ENCODE measurements at regions not wholly inside any gene's neighbourhood (a gene's known extent, or its start where the extent isn't known, plus 50 kb on each side); places are given as distances from the start of the nearest gene placed in this dataset.
"Not testable (repeated sequence)": the region's sequence is repeated elsewhere in the genome, so short reads cannot be mapped to it uniquely, and the experiment has no call there.

GRCh38 chr20:48490961-48491831 is 336.6 kb downstream of the PREX1 start:
- Histone ChIP-seq H3K36me3 (ENCODE audit: control insufficient read depth, insufficient read depth, low read length) (no peaks in the 10 kb centered on the region), H3K27ac (ENCODE audit: low read depth, low read length) (no peak overlapping the region), H3K9ac (ENCODE audit: low read length) (no peak overlapping the region), H3K27me3 (ENCODE audit: control insufficient read depth, insufficient read depth, low read length) (no peaks in the 10 kb centered on the region), H3K9me3 (ENCODE audit: control insufficient read depth, insufficient read depth, low read depth, low read length) (no peaks in the 10 kb centered on the region), H3K4me1 (ENCODE audit: control insufficient read depth, insufficient read depth, low read length) (no peaks in the 10 kb centered on the region), H3K4me3 (ENCODE audit: low read depth, low read length) (no peak overlapping the region)

- not testable (repeated sequence) for H3K9ac ChIP-seq (ENCODE audit: low read length); H3K27me3 ChIP-seq (ENCODE audit: control insufficient read depth, insufficient read depth, low read length); H3K4me1 ChIP-seq (ENCODE audit: control insufficient read depth, insufficient read depth, low read length)
Observed at GRCh38 chr20:48490341-48490740, 337.5 kb downstream of the PREX1 start.

GRCh38 chr20:48489656-48490055 is 338.1 kb downstream of the PREX1 start:
- Histone ChIP-seq H3K4me1 (ENCODE audit: control insufficient read depth, insufficient read depth, low read length) (no peaks in the 10 kb centered on the region), H3K4me3 (ENCODE audit: low read depth, low read length) (no peak overlapping the region), H3K27ac (ENCODE audit: low read depth, low read length) (no peak overlapping the region)

More at GRCh38 chr20:48490341-48490740, 337.5 kb downstream of the PREX1 start:
- H3K36me3 ChIP-seq (ENCODE audit: control insufficient read depth, insufficient read depth, low read length); H3K4me3 ChIP-seq (ENCODE audit: low read depth, low read length); H3K27ac ChIP-seq (ENCODE audit: low read depth, low read length); H3K9me3 ChIP-seq (ENCODE audit: control insufficient read depth, insufficient read depth, low read depth, low read length): not testable (repeated sequence)

GRCh38 chr20:48489046-48489463 is 338.7 kb downstream of the PREX1 start:
- H3K27ac ChIP-seq (ENCODE audit: low read depth, low read length) = no peak overlapping the region
- no peak overlapping the region for H3K9ac ChIP-seq (ENCODE audit: low read length)
- H3K4me3 ChIP-seq (ENCODE audit: low read depth, low read length) = no peak overlapping the region
- no peaks in the 10 kb centered on the region for H3K27me3 ChIP-seq (ENCODE audit: control insufficient read depth, insufficient read depth, low read length)
- H3K36me3 ChIP-seq (ENCODE audit: control insufficient read depth, insufficient read depth, low read length) = no peaks in the 10 kb centered on the region
- H3K4me1 ChIP-seq (ENCODE audit: control insufficient read depth, insufficient read depth, low read length) = no peaks in the 10 kb centered on the region
- no peaks in the 10 kb centered on the region for H3K9me3 ChIP-seq (ENCODE audit: control insufficient read depth, insufficient read depth, low read depth, low read length)

More at GRCh38 chr20:48489656-48490055, 338.1 kb downstream of the PREX1 start:
- H3K36me3 ChIP-seq (ENCODE audit: control insufficient read depth, insufficient read depth, low read length) = no peaks in the 10 kb centered on the region
- no peaks in the 10 kb centered on the region for H3K27me3 ChIP-seq (ENCODE audit: control insufficient read depth, insufficient read depth, low read length)
- H3K9me3 ChIP-seq (ENCODE audit: control insufficient read depth, insufficient read depth, low read depth, low read length) = no peaks in the 10 kb centered on the region
- no peak overlapping the region for H3K9ac ChIP-seq (ENCODE audit: low read length)

DNA sequence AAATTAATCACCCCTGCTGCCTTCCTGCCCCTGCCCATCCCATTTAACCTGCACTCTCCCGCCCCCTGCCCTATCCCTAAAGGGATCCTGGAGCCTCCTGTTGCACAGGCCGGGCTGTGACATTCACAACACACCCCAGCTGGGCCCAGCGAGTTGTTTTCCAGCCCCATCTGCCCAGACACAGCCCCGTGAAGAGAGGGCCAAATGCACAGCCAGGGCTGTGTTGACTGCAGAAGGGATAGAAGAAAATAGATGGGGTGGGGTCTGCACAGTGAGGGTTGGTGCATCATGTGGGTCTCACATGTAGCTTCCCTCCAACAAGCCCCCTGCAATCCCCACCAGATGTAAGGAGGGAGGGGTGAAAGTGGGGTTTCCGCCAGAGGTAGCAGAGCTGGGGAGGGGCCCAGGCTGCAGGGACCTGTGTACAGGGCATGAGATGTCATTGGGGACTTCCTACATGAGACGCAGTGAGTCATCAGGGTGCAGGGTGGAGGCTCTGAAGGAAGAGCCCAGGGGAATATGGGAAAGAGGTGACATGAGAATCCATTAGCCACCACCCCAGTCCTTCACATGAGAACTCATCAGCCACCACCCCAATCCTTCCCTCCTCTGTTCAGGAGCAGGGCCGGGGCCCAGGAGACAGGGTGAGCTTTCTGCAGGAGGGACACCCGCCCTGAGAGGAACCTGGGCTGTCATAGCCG is 339.3 kb downstream of the PREX1 start:
- H3K9me3 ChIP-seq (ENCODE audit: control insufficient read depth, insufficient read depth, low read depth, low read length); H3K36me3 ChIP-seq (ENCODE audit: control insufficient read depth, insufficient read depth, low read length); H3K4me3 ChIP-seq (ENCODE audit: low read depth, low read length); H3K27me3 ChIP-seq (ENCODE audit: control insufficient read depth, insufficient read depth, low read length); H3K9ac ChIP-seq (ENCODE audit: low read length); H3K27ac ChIP-seq (ENCODE audit: low read depth, low read length); H3K4me1 ChIP-seq (ENCODE audit: control insufficient read depth, insufficient read depth, low read length): not testable (repeated sequence)

DNA sequence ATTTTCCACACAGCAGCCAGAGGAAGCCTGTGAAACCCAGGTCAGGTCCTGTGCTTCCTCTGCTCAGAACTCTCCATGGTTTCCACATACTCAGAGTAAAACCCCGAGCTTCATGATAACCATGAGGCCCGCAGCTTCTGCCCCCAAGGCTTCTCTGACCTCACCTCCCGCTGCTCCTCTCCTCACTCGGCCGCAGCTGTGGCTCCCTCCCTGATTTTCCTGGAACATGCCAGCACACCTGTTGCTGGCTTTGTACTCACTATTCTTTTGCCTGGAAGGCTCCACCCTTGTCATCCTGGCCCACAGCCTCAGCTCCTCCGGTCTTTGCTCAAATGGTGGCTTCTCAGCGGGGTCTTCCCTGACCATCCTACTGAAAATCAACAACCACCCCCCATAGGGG is 341.7 kb downstream of the PREX1 start:
- H3K4me1 ChIP-seq (ENCODE audit: control insufficient read depth, insufficient read depth, low read length) = no peaks in the 10 kb centered on the region
- H3K9ac ChIP-seq (ENCODE audit: low read length) = no peak overlapping the region
- no peak overlapping the region for H3K27ac ChIP-seq (ENCODE audit: low read depth, low read length)
- no peaks in the 10 kb centered on the region for H3K9me3 ChIP-seq (ENCODE audit: control insufficient read depth, insufficient read depth, low read depth, low read length)
- H3K27me3 ChIP-seq (ENCODE audit: control insufficient read depth, insufficient read depth, low read length) = no peaks in the 10 kb centered on the region
- H3K4me3 ChIP-seq (ENCODE audit: low read depth, low read length) = no peak overlapping the region
- no peaks in the 10 kb centered on the region for H3K36me3 ChIP-seq (ENCODE audit: control insufficient read depth, insufficient read depth, low read length)

GRCh38 chr20:48485153-48485552 is 342.6 kb downstream of the PREX1 start:
- H3K27me3 ChIP-seq (ENCODE audit: control insufficient read depth, insufficient read depth, low read length); H3K9me3 ChIP-seq (ENCODE audit: control insufficient read depth, insufficient read depth, low read depth, low read length); H3K36me3 ChIP-seq (ENCODE audit: control insufficient read depth, insufficient read depth, low read length); H3K4me1 ChIP-seq (ENCODE audit: control insufficient read depth, insufficient read depth, low read length); H3K9ac ChIP-seq (ENCODE audit: low read length); H3K4me3 ChIP-seq (ENCODE audit: low read depth, low read length); H3K27ac ChIP-seq (ENCODE audit: low read depth, low read length): not testable (repeated sequence)

DNA sequence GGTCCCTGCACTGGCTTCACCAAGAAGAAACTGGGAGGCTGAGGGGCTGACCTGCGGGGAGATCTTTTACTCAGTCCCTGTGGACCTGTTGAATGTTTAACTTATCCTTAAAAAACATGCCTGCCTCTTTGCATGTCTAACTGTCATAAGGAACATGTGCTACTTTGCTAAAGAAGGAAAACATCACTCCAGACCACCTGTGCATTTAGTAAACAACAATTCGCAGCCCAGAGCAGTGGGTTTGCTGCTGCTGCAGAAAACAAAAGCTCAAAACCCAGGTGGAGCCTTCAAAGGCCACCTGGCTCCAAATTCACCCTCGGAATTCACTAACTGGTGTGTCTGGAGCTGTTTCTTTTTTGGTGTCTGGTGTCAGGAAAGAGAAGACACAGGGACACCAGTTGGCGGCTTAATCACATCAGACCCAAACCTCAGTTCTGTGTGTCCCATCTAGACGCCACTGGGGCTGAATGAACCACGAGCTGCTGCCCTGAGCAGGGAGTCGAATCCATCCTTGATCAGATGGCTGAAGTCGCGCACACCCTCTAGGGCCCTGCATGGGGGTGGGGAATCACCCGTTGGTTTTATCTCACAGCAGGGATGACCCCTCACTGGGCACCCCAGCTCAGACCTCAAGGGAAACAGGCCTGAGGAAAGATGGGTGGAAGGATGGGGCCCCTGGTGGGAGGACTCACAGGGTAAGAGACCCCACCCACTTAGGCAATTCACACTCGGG is 344.3 kb downstream of the PREX1 start:
- Histone ChIP-seq H3K27me3 (ENCODE audit: control insufficient read depth, insufficient read depth, low read length) (no peaks in the 10 kb centered on the region), H3K27ac (ENCODE audit: low read depth, low read length) (no peak overlapping the region), H3K4me1 (ENCODE audit: control insufficient read depth, insufficient read depth, low read length) (peaks cover 7% of the 10 kb centered on the region; the same call in 1 of the 2 replicates), H3K9me3 (ENCODE audit: control insufficient read depth, insufficient read depth, low read depth, low read length) (no peaks in the 10 kb centered on the region), H3K9ac (ENCODE audit: low read length) (no peak overlapping the region), H3K4me3 (ENCODE audit: low read depth, low read length) (no peak overlapping the region), H3K36me3 (ENCODE audit: control insufficient read depth, insufficient read depth, low read length) (no peaks in the 10 kb centered on the region)

DNA sequence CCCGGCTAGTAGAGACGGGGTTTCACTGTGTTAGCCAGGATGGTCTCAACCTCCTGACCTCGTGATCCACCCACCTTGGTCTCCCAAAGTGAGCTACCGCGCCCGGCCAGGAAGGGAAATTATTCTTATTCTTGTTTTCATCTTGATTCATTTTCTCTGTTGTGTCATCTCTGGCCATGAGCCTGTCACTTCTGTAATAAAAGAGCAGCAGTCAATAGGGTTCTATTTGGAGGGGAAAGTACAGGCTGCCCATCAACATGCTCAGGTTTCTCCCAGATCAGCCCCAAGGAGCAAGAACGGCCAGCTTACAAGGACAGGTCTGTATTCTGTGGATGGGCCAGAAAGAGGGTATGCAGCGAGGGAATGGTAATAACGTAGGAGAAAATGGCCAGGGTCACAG is 345.0 kb downstream of the PREX1 start:
- no peaks in the 10 kb centered on the region for H3K36me3 ChIP-seq (ENCODE audit: control insufficient read depth, insufficient read depth, low read length)
- H3K27ac ChIP-seq (ENCODE audit: low read depth, low read length) = no peak overlapping the region
- no peak overlapping the region for H3K4me3 ChIP-seq (ENCODE audit: low read depth, low read length)
- H3K4me1 ChIP-seq (ENCODE audit: control insufficient read depth, insufficient read depth, low read length) = peaks cover 10% of the 10 kb centered on the region; the same call in 1 of the 2 replicates
- H3K9ac ChIP-seq (ENCODE audit: low read length) = no peak overlapping the region
- no peaks in the 10 kb centered on the region for H3K9me3 ChIP-seq (ENCODE audit: control insufficient read depth, insufficient read depth, low read depth, low read length)
- H3K27me3 ChIP-seq (ENCODE audit: control insufficient read depth, insufficient read depth, low read length) = no peaks in the 10 kb centered on the region

DNA sequence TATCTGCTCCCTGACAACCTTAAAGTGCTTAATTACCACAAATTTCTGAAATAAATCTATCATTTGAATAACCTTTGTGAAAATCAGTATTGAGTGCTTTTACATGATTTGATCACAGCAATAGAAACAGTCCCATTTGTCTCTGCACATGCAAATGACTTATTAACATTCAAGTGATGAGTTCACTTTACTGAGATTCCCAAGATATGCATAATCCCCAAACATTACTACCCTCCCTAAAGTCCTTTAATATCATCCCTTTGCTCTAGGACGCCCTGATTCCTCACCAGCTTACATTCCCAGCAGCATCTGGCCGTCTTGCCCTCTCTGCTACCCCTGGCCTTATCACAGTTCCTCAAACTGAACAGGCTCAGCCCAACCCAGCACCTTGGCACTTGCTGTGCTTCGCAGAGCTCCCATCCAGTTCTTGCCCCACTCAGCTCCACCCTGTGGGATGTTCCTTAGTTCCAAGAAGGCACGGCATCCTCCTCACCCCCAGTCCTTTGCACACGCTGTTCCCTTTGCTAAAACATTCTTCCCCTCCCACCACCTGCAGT is 347.5 kb downstream of the PREX1 start:
- peaks cover 10% of the 10 kb centered on the region; the same call in 1 of the 2 replicates for H3K4me1 ChIP-seq (ENCODE audit: control insufficient read depth, insufficient read depth, low read length)
- no peaks in the 10 kb centered on the region for H3K9me3 ChIP-seq (ENCODE audit: control insufficient read depth, insufficient read depth, low read depth, low read length)
- H3K4me3 ChIP-seq (ENCODE audit: low read depth, low read length) = no peak overlapping the region

More for the DNA sequence above, 347.5 kb downstream of the PREX1 start:
- no peaks in the 10 kb centered on the region for H3K36me3 ChIP-seq (ENCODE audit: control insufficient read depth, insufficient read depth, low read length)
- no peak overlapping the region for H3K27ac ChIP-seq (ENCODE audit: low read depth, low read length)
- H3K9ac ChIP-seq (ENCODE audit: low read length) = no peak overlapping the region
- peaks cover 9% of the 10 kb centered on the region; the same call in 1 of the 2 replicates for H3K27me3 ChIP-seq (ENCODE audit: control insufficient read depth, insufficient read depth, low read length)
